SK-N-MC (cell line): ENCODE measurements at regions not wholly inside any gene's neighbourhood (a gene's known extent, or its start where the extent isn't known, plus 50 kb on each side); places are given as distances from the start of the nearest gene placed in this dataset.

ENCODE experiments used
- EZH2 ChIP-seq: fragments of 200-600 bp; sonication (generic); IDR thresholded peaks from one replicate; pipeline ENCODE4 v1.6.1; 2017; ENCODE audit warnings: antibody characterized with exemption
- FOXP2 ChIP-seq: optimal IDR thresholded peaks from 2 replicates; pipeline ENCODE3; 2011; ENCODE audit warnings: mild to moderate bottlenecking, moderate library complexity; ENCODE audit not compliant: insufficient read depth; ENCODE audit errors: extremely low read length, control extremely low read depth
- POLR2AphosphoS5 ChIP-seq: IDR thresholded peaks from 2 replicates; pipeline ENCODE4 v1.6.1; 2012; ENCODE audit warnings: mild to moderate bottlenecking, low read depth, low read length, borderline replicate concordance

- TF ChIP-seq EZH2 (no peak), POLR2AphosphoS5 (no peak), FOXP2 (no peak)
These were observed 57.3 kb downstream of the EVX1 start for GRCh38 chr7:27299861-27300260.
